Stimulated activated CD4-positive, alpha-beta T cell treated with anti-CD3 and anti-CD28 coated beads, TNF-alpha, amount 100 ng/mL, for 24 hours (primary cell): ENCODE measurements at regions not wholly inside any gene's neighbourhood (a gene's known extent, or its start where the extent isn't known, plus 50 kb on each side); places are given as distances from the start of the nearest gene placed in this dataset.
A peak's percentile ranks its signal among the peaks of the same experiment; 100 is the strongest.
"Not testable (repeated sequence)": the region's sequence is repeated elsewhere in the genome, so short reads cannot be mapped to it uniquely, and the experiment has no call there.

Source experiments
- DNase-seq, 3 experiments: peaks; one replicate each; pipeline ENCODE4 v3.0.0-alpha.2; 2020; ENCODE audit warnings: low read depth in 3 of 3

- not testable (repeated sequence) for DNase-seq
Observed at GRCh38 chr2:88920399-88920798, 228.9 kb downstream of the RPIA start.

- no peak for DNase-seq
Observed at GRCh38 chr2:88924533-88924932, 233.1 kb downstream of the RPIA start.

GRCh38 chr2:88925770-88926462 lies 234.4 kb downstream of the RPIA start:
- DNase-seq = no peak

GRCh38 chr2:88927128-88927527 lies 235.7 kb downstream of the RPIA start:
- no peak for DNase-seq

GRCh38 chr2:88930659-88931058 lies 239.2 kb downstream of the RPIA start:
- no peak for DNase-seq

- no peak for DNase-seq
Observed at GRCh38 chr2:88932686-88933085, 241.2 kb downstream of the RPIA start.

GRCh38 chr2:88933091-88933490 lies 241.6 kb downstream of the RPIA start:
- DNase-seq = no peak

- no peak for DNase-seq
Observed at GRCh38 chr2:88933980-88934379, 242.5 kb downstream of the RPIA start.

- peak in 1 of 3 experiments; percentile 3 for DNase-seq
Observed at GRCh38 chr2:88941178-88941577, 249.7 kb downstream of the RPIA start.

GRCh38 chr2:88942798-88943197 lies 251.3 kb downstream of the RPIA start:
- DNase-seq = no peak

- no peak for DNase-seq
Observed at GRCh38 chr2:88949336-88949735, 257.9 kb downstream of the RPIA start.

GRCh38 chr2:88950010-88950409 lies 258.5 kb downstream of the RPIA start:
- DNase-seq = no peak

GRCh38 chr2:88955607-88956006 lies 264.1 kb downstream of the RPIA start:
- DNase-seq = no peak

GRCh38 chr2:88959480-88960204 lies 268.2 kb downstream of the RPIA start:
- no peak for DNase-seq

GRCh38 chr2:88961323-88961722 lies 269.9 kb downstream of the RPIA start:
- DNase-seq = not testable (repeated sequence)

GRCh38 chr2:88967844-88968243 lies 276.4 kb downstream of the RPIA start:
- DNase-seq = no peak

GRCh38 chr2:88978011-88978410 lies 286.5 kb downstream of the RPIA start:
- not testable (repeated sequence) for DNase-seq

GRCh38 chr2:88978446-88978845 lies 287.0 kb downstream of the RPIA start:
- not testable (repeated sequence) for DNase-seq

GRCh38 chr2:88984079-88984478 lies 292.6 kb downstream of the RPIA start:
- DNase-seq = not testable (repeated sequence)

- not testable (repeated sequence) for DNase-seq
Observed at GRCh38 chr2:88986721-88987330, 295.4 kb downstream of the RPIA start.

- not testable (repeated sequence) for DNase-seq
Observed at GRCh38 chr2:88988617-88989016, 297.1 kb downstream of the RPIA start.

GRCh38 chr2:88992819-88993218 lies 301.3 kb downstream of the RPIA start:
- not testable (repeated sequence) for DNase-seq

GRCh38 chr2:88994856-88995255 lies 303.4 kb downstream of the RPIA start:
- not testable (repeated sequence) for DNase-seq
